CD4-positive, alpha-beta T cell (primary cell): ENCODE measurements at regions not wholly inside any gene's neighbourhood (a gene's known extent, or its start where the extent isn't known, plus 50 kb on each side); places are given as distances from the start of the nearest gene placed in this dataset.

ENCODE experiments used
- ATAC-seq: fragments of 200-7000 bp; cut with Tn5 transposase; one replicate; pipeline ENCODE4 v1.10.0; 2022; ENCODE audit warnings: mild to moderate bottlenecking; ENCODE audit not compliant: poor library complexity
- CTCF ChIA-PET: fragments of 350-600 bp; sonication (Branson Sonifier 250); formaldehyde crosslinking; loops from one replicate; lab custom pipeline; 2021; ENCODE audit warnings: antibody characterized with exemption, inconsistent platforms; lab: Charles Lee
- POLR2A ChIA-PET: fragments of 350-600 bp; sonication (Branson Sonifier 250); formaldehyde crosslinking; loops from one replicate; lab custom pipeline; 2021; ENCODE audit warnings: antibody characterized with exemption, inconsistent platforms; lab: Charles Lee
- DNase-seq, 14 experiments: peaks; one replicate each; pipeline ENCODE4 v3.0.0-alpha.2; 2013 to 2020; ENCODE audit warnings: mixed read lengths in 2 of 14
- H3K27ac ChIP-seq, 2 donors: one replicate each; pipeline versions ENCODE4 v1.5.1 to v1.7.0; 2013; ENCODE audit warnings: low read length in 2 of 2, low read depth in 1 of 2, mild to moderate bottlenecking in 1 of 2
- H3K27me3 ChIP-seq, 2 experiments: 1 replicate in 1 of 2; 2 replicates in 1 of 2; pipeline versions ENCODE4 v1.6.1 to v1.7.0; 2013; ENCODE audit warnings: low read length in 2 of 2, control low read depth in 1 of 2, mild to moderate bottlenecking in 1 of 2, moderate library complexity in 1 of 2; ENCODE audit not compliant: insufficient read depth in 2 of 2, control insufficient read depth in 1 of 2
- H3K36me3 ChIP-seq: one replicate; pipeline ENCODE4 v1.6.1; 2013; ENCODE audit warnings: low read length, control low read depth; ENCODE audit not compliant: insufficient read depth
- H3K4me1 ChIP-seq: one replicate; pipeline ENCODE4 v1.6.1; 2013; ENCODE audit warnings: low read length, control low read depth; ENCODE audit not compliant: insufficient read depth
- H3K4me3 ChIP-seq: one replicate; pipeline ENCODE4 v1.5.1; 2013; ENCODE audit warnings: mild to moderate bottlenecking, low read length, moderate library complexity
- H3K9me3 ChIP-seq, 2 experiments: 1 replicate in 1 of 2; 2 replicates in 1 of 2; pipeline versions ENCODE4 v1.6.1 to v1.7.0; 2013; ENCODE audit warnings: low read length in 2 of 2, mild to moderate bottlenecking in 2 of 2, control low read depth in 1 of 2, moderate library complexity in 1 of 2; ENCODE audit not compliant: control insufficient read depth in 1 of 2, insufficient read depth in 1 of 2
- H3K27ac Mint-ChIP-seq: one replicate; pipeline ENCODE4 v1.8.0; 2020; ENCODE audit warnings: mixed read lengths
- H3K27me3 Mint-ChIP-seq: one replicate; pipeline ENCODE4 v1.8.0; 2021; ENCODE audit warnings: mixed read lengths
- H3K36me3 Mint-ChIP-seq: one replicate; pipeline ENCODE4 v1.8.0; 2021; ENCODE audit warnings: low read depth, mixed read lengths
- H3K4me1 Mint-ChIP-seq: one replicate; pipeline ENCODE4 v1.8.0; 2021; ENCODE audit warnings: low read depth, mixed read lengths
- H3K4me3 Mint-ChIP-seq: one replicate; pipeline ENCODE4 v1.8.0; 2020; ENCODE audit warnings: mild to moderate bottlenecking, mixed read lengths
- H3K9me3 Mint-ChIP-seq: one replicate; pipeline ENCODE4 v1.8.0; 2020; ENCODE audit warnings: mixed read lengths
- intact Hi-C, 2 experiments: fragments of 100-400 bp; cut with DNase I in 1 of 2; cut with micrococcal nuclease in 1 of 2; formaldehyde crosslinking; loops; one replicate each; pipeline versions ENCODE4 v1.15.1 to v1.9.0; 2023 to 2025; cut with DNase I, micrococcal nuclease
- TF ChIP-seq, protein P1 (sequence below): fragments of 200-600 bp; IDR thresholded peaks from one replicate; pipeline ENCODE4 v1.8.0; 2022; ENCODE audit warnings: antibody characterized with exemption, mild to moderate bottlenecking

DNA sequence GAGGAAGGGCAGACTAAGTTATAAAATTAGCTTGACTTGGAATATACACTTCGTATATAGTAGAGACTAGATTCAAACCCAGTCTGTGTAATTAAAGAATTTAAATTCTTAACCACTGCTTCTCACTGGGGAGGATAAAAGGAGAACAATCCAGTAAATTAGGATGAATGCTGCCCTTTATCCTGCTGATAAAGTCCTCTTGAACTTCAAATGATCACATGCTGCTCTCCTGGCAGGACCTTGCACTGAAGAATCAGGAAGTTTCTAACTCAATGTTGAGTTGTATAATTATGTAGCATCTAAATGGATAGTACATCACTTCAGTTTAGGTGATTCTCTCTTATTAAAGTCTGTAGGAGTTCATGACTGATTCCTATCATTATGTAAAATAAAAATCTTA is 1179.7 kb downstream of the DSC3 start:
- H3K27ac ChIP-seq: no peak overlapping the region
- Mint-ChIP-seq H3K27ac (no peak overlapping the region), H3K9me3 (peaks cover 6% of the 10 kb centered on the region), H3K4me1 (no peaks in the 10 kb centered on the region), H3K27me3 (no peaks in the 10 kb centered on the region), H3K4me3 (no peak overlapping the region), H3K36me3 (no peaks in the 10 kb centered on the region)
- no peak overlapping the region for H3K4me3 ChIP-seq
- TF ChIP-seq, protein P1, sequence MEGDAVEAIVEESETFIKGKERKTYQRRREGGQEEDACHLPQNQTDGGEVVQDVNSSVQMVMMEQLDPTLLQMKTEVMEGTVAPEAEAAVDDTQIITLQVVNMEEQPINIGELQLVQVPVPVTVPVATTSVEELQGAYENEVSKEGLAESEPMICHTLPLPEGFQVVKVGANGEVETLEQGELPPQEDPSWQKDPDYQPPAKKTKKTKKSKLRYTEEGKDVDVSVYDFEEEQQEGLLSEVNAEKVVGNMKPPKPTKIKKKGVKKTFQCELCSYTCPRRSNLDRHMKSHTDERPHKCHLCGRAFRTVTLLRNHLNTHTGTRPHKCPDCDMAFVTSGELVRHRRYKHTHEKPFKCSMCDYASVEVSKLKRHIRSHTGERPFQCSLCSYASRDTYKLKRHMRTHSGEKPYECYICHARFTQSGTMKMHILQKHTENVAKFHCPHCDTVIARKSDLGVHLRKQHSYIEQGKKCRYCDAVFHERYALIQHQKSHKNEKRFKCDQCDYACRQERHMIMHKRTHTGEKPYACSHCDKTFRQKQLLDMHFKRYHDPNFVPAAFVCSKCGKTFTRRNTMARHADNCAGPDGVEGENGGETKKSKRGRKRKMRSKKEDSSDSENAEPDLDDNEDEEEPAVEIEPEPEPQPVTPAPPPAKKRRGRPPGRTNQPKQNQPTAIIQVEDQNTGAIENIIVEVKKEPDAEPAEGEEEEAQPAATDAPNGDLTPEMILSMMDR: no peak
- POLR2A ChIA-PET: no interaction called here
- CTCF ChIA-PET: no interaction called here
- H3K4me1 ChIP-seq: no peaks in the 10 kb centered on the region
- intact Hi-C loops: no loop called here
- no peaks in the 10 kb centered on the region for H3K36me3 ChIP-seq
- H3K27me3 ChIP-seq: no peaks in the 10 kb centered on the region
- DNase-seq: no peak
- H3K9me3 ChIP-seq: peaks cover 0 to 7% of the 10 kb centered on the region in 2 experiments
- ATAC-seq: no peak

DNA sequence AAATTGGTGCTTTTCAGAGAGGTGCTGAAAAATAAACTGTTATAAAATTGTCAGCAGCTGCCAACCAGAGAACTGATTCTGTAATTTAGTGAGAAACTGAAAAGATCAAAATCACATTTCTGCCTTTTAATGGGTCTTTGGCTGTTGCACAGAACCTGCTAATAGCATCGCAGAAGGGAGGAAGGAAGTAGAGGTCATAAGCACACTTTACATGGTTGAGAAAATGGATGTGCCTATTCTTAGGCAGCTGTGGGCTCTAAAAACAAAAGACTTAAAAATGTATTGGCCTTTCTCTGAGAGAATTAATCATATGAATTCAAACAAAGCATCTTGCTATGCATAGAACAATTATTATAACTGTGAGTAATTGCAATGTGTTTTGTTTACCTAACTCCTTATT is 1186.9 kb downstream of the DSC3 start:
- H3K27me3 Mint-ChIP-seq: no peaks in the 10 kb centered on the region

DNA sequence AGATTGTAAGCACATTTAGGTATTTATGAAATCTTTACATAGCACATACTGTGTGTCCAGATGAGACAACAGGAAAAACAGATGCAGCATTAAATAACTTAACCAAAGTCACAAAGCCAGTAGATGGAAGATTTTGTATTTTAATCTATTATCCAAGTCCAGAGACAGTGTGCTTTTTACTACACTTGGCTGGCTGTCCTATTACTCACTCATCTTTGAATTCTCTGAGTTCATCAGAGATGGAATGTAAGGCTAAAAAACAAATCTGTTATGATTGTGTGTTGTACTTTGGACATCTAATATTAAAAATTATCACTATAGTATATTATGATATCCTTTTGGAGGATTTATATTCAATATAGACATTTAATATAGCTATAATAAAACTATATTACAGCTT is 1189.4 kb downstream of the DSC3 start:
- Mint-ChIP-seq H3K27ac (no peak overlapping the region), H3K4me1 (no peaks in the 10 kb centered on the region), H3K27me3 (no peaks in the 10 kb centered on the region), H3K4me3 (no peak overlapping the region), H3K9me3 (peaks cover 5% of the 10 kb centered on the region), H3K36me3 (no peaks in the 10 kb centered on the region)
- no peak for ATAC-seq
- ChIA-PET POLR2A (no interaction called here), CTCF (no interaction called here)
- Histone ChIP-seq H3K27ac (no peak overlapping the region), H3K36me3 (no peaks in the 10 kb centered on the region), H3K9me3 (no peaks in the 10 kb centered on the region), H3K4me1 (no peaks in the 10 kb centered on the region), H3K4me3 (no peak overlapping the region), H3K27me3 (no peaks in the 10 kb centered on the region)
- DNase-seq: no peak
- TF ChIP-seq, protein P1: no peak
- intact Hi-C loops: no loop called here

More for the DNA sequence above, 1186.9 kb downstream of the DSC3 start:
- no peak for DNase-seq
- Histone ChIP-seq H3K27ac (no peak overlapping the region), H3K4me1 (no peaks in the 10 kb centered on the region), H3K27me3 (no peaks in the 10 kb centered on the region), H3K36me3 (no peaks in the 10 kb centered on the region), H3K4me3 (no peak overlapping the region), H3K9me3 (no peaks in the 10 kb centered on the region)
- Mint-ChIP-seq H3K27ac (no peak overlapping the region), H3K36me3 (no peaks in the 10 kb centered on the region), H3K9me3 (peaks cover 8% of the 10 kb centered on the region), H3K4me3 (no peak overlapping the region), H3K4me1 (no peaks in the 10 kb centered on the region)
- intact Hi-C loops: no loop called here
- TF ChIP-seq, protein P1: no peak
- POLR2A ChIA-PET: no interaction called here
- ATAC-seq: no peak
- CTCF ChIA-PET: no interaction called here
